Peyer's patch (tissue), 4 donors: ENCODE measurements at regions not wholly inside any gene's neighbourhood (a gene's known extent, or its start where the extent isn't known, plus 50 kb on each side); places are given as distances from the start of the nearest gene placed in this dataset.

Source experiments
- CTCF ChIP-seq, 6 experiments: fragments of 450-650 bp in 4 of 6; fragments of 200-600 bp in 2 of 6; sonication (generic) in 1 of 6; IDR thresholded peaks; one replicate each; pipeline ENCODE4 v1.5.1; 2017 to 2019; ENCODE audit warnings: antibody characterized with exemption in 6 of 6, mild to moderate bottlenecking in 3 of 6, moderate library complexity in 1 of 6
- POLR2A ChIP-seq, 2 donors: fragments of 450-650 bp; IDR thresholded peaks; one replicate each; pipeline ENCODE4 v1.5.1; 2017; ENCODE audit warnings: antibody characterized with exemption in 2 of 2, mild to moderate bottlenecking in 2 of 2, moderate library complexity in 2 of 2

- TF ChIP-seq CTCF (IDR thresholded peaks at IDR 0.05): no peak
- no peak for TF ChIP-seq POLR2A (IDR thresholded peaks at IDR 0.05)
Observed at GRCh38 chr22:48717076-48717810, 1110.4 kb downstream of the BRD1 start.
